B cell (primary cell): ENCODE measurements at regions not wholly inside any gene's neighbourhood (a gene's known extent, or its start where the extent isn't known, plus 50 kb on each side); places are given as distances from the start of the nearest gene placed in this dataset.

ENCODE experiments used
- ATAC-seq: fragments of 200-7000 bp; cut with Tn5 transposase; one replicate; pipeline ENCODE4 v1.10.0; 2021; ENCODE audit warnings: low read depth, mild to moderate bottlenecking, moderate number of reproducible peaks, moderate library complexity
- CTCF ChIA-PET: fragments of 350-600 bp; sonication (Branson Sonifier 250); formaldehyde crosslinking; loops from one replicate; lab custom pipeline; 2021; ENCODE audit warnings: antibody characterized with exemption, inconsistent platforms; lab: Charles Lee
- POLR2A ChIA-PET: fragments of 350-600 bp; sonication (Branson Sonifier 250); formaldehyde crosslinking; loops from one replicate; lab custom pipeline; 2021; ENCODE audit warnings: antibody characterized with exemption; lab: Charles Lee
- DNase-seq: peaks from one replicate; pipeline ENCODE4 v3.0.0; 2013
- H2AFZ ChIP-seq: 2 replicates; pipeline ENCODE4 v1.6.1; 2012; ENCODE audit warnings: mild to moderate bottlenecking, low read depth, low read length; ENCODE audit not compliant: insufficient read depth, poor library complexity, severe bottlenecking
- H3K27ac ChIP-seq, 2 donors: 1 replicate in 1 of 2; 2 replicates in 1 of 2; pipeline ENCODE4 v1.5.1; 2012 to 2013; ENCODE audit warnings: low read length in 2 of 2, mild to moderate bottlenecking in 2 of 2, moderate library complexity in 1 of 2
- H3K27me3 ChIP-seq, 4 experiments: fragments of 200-600 bp in 1 of 4; sonication (generic) in 1 of 4; replicated peaks in 1 of 4; 1 replicate in 2 of 4; 2 replicates in 2 of 4; pipeline versions ENCODE4 v1.6.1 to v1.7.0; 2013 to 2016; ENCODE audit warnings: low read length in 3 of 4, mild to moderate bottlenecking in 2 of 4, mixed read lengths in 1 of 4, moderate library complexity in 1 of 4; ENCODE audit not compliant: insufficient read depth in 4 of 4, control insufficient read depth in 3 of 4; ENCODE audit errors: control extremely low read depth in 1 of 4
- H3K36me3 ChIP-seq, 2 experiments: replicated peaks in 1 of 2; 1 replicate in 1 of 2; 2 replicates in 1 of 2; pipeline versions ENCODE4 v1.6.1 to v1.7.1; 2013; ENCODE audit warnings: low read length in 1 of 2; ENCODE audit not compliant: insufficient read depth in 2 of 2, control insufficient read depth in 1 of 2; ENCODE audit errors: control extremely low read depth in 1 of 2, extremely low read depth in 1 of 2
- H3K4me1 ChIP-seq, 2 donors: fragments of 200-600 bp in 1 of 2; sonication (generic) in 1 of 2; 1 replicate in 1 of 2; 2 replicates in 1 of 2; pipeline versions ENCODE4 v1.5.1 to v1.6.1; 2013 to 2017; ENCODE audit warnings: low read length in 2 of 2; ENCODE audit not compliant: control insufficient read depth in 2 of 2, insufficient read depth in 2 of 2
- H3K4me2 ChIP-seq: replicated peaks from 2 replicates; pipeline ENCODE3; 2012; ENCODE audit warnings: mild to moderate bottlenecking, low read depth, low read length; ENCODE audit not compliant: poor library complexity, severe bottlenecking
- H3K4me3 ChIP-seq, 5 experiments: fragments of 200-600 bp in 1 of 5; sonication (generic) in 1 of 5; 1 replicate in 3 of 5; 2 replicates in 2 of 5; pipeline versions ENCODE4 v1.5.1 to v1.7.0; 2011 to 2016; ENCODE audit warnings: low read length in 4 of 5, mild to moderate bottlenecking in 4 of 5, low read depth in 2 of 5, control low read depth in 1 of 5, moderate library complexity in 1 of 5; ENCODE audit not compliant: insufficient read depth in 1 of 5; ENCODE audit errors: control extremely low read depth in 1 of 5, extremely low read depth in 1 of 5
- H3K79me2 ChIP-seq: fragments of 200-600 bp; sonication (generic); one replicate; pipeline ENCODE4 v1.6.0; 2016; ENCODE audit warnings: low read length; ENCODE audit not compliant: control insufficient read depth, insufficient read depth
- H3K9ac ChIP-seq: fragments of 200-600 bp; sonication (generic); 2 replicates; pipeline ENCODE4 v1.6.1; 2017; ENCODE audit warnings: mild to moderate bottlenecking, low read length, moderate library complexity
- H3K9me3 ChIP-seq, 3 donors: one replicate each; pipeline versions ENCODE4 v1.6.1 to v1.7.1; 2013; ENCODE audit warnings: low read length in 2 of 3; ENCODE audit not compliant: control insufficient read depth in 2 of 3, insufficient read depth in 1 of 3; ENCODE audit errors: control extremely low read depth in 1 of 3
- H4K20me1 ChIP-seq: 2 replicates; pipeline ENCODE4 v1.6.0; 2012; ENCODE audit warnings: mild to moderate bottlenecking, low read length; ENCODE audit not compliant: insufficient read depth, control insufficient read depth, poor library complexity, severe bottlenecking
- H3K27ac Mint-ChIP-seq: one replicate; pipeline ENCODE4 v1.8.0; 2021; ENCODE audit warnings: mixed read lengths
- H3K27me3 Mint-ChIP-seq: one replicate; pipeline ENCODE4 v1.8.0; 2021; ENCODE audit warnings: mixed read lengths
- H3K4me1 Mint-ChIP-seq: one replicate; pipeline ENCODE4 v1.8.0; 2021; ENCODE audit warnings: mixed read lengths
- H3K4me3 Mint-ChIP-seq: one replicate; pipeline ENCODE4 v1.8.0; 2021; ENCODE audit warnings: mixed read lengths
- H3K9me3 Mint-ChIP-seq: one replicate; pipeline ENCODE4 v1.8.0; 2022; ENCODE audit warnings: mixed read lengths; ENCODE audit not compliant: insufficient read depth
- CTCF ChIP-seq: fragments of 200-600 bp; IDR thresholded peaks from one replicate; pipeline ENCODE4 v1.8.0; 2022; ENCODE audit warnings: antibody characterized with exemption, mild to moderate bottlenecking
- EZH2 ChIP-seq: IDR thresholded peaks from 2 replicates; pipeline ENCODE4 v1.6.1; 2012; ENCODE audit warnings: borderline replicate concordance, low read depth, mild to moderate bottlenecking, moderate library complexity, low read length; ENCODE audit not compliant: insufficient read depth, poor library complexity, severe bottlenecking
- WGBS: methylation state at CpG from one replicate; pipeline ENCODE4 v1.1.5; 2013; ENCODE audit warnings: missing lambda C conversion rate; ENCODE audit not compliant: insufficient coverage; 5-methylcytosine and 5-hydroxymethylcytosine counted together
- intact Hi-C: fragments of 100-400 bp; cut with micrococcal nuclease; formaldehyde crosslinking; loops from one replicate; pipeline ENCODE4 v1.10.0; 2022

- no peaks in the 10 kb centered on the region for H3K4me1 ChIP-seq
- H3K36me3 ChIP-seq = no peaks in the 10 kb centered on the region
- no peak for TF ChIP-seq CTCF
- no peak for TF ChIP-seq EZH2
- peaks cover 0 to 4% (median 0%) of the 10 kb centered on the region in 3 donors for H3K9me3 ChIP-seq
- POLR2A ChIA-PET = no interaction called here
- no peak overlapping the region for H3K27ac ChIP-seq
- H3K4me3 Mint-ChIP-seq = no peak overlapping the region
- no peak overlapping the region for H3K27ac Mint-ChIP-seq
- no peaks in the 10 kb centered on the region for H3K27me3 ChIP-seq
- 92% methylated on average over 8 of the region's 10 CpGs for WGBS
- H4K20me1 ChIP-seq = no peaks in the 10 kb centered on the region
- H3K79me2 ChIP-seq = no peaks in the 10 kb centered on the region
- no peak overlapping the region for H3K9ac ChIP-seq
- ATAC-seq (no peak), DNase-seq (no peak)
- H2AFZ ChIP-seq = no peak overlapping the region
- H3K9me3 Mint-ChIP-seq = peaks cover 2% of the 10 kb centered on the region
- no peaks in the 10 kb centered on the region for H3K4me1 Mint-ChIP-seq
- H3K4me3 ChIP-seq = no peak overlapping the region
- CTCF ChIA-PET = no interaction called here
- no peaks in the 10 kb centered on the region for H3K27me3 Mint-ChIP-seq
- intact Hi-C loops = no loop called here
- H3K4me2 ChIP-seq = no peak overlapping the region
Observed at GRCh38 chr18:37844209-37844970, 278.8 kb upstream of the CELF4 start.

- Histone ChIP-seq H3K9me3 (no peaks in the 10 kb centered on the region), H3K27me3 (no peaks in the 10 kb centered on the region), H3K79me2 (no peaks in the 10 kb centered on the region), H3K4me1 (no peaks in the 10 kb centered on the region), H3K9ac (no peak overlapping the region), H3K4me2 (no peak overlapping the region), H3K27ac (no peak overlapping the region), H3K36me3 (no peaks in the 10 kb centered on the region), H3K4me3 (no peak overlapping the region), H4K20me1 (no peaks in the 10 kb centered on the region), H2AFZ (no peak overlapping the region)
- H3K27ac Mint-ChIP-seq = no peak overlapping the region
- H3K9me3 Mint-ChIP-seq = no peaks in the 10 kb centered on the region
- POLR2A ChIA-PET = no interaction called here
- WGBS = no CpG with 5 or more reads among the region's 3 CpGs
- CTCF ChIA-PET = no interaction called here
- no peak for TF ChIP-seq CTCF
- no peak for TF ChIP-seq EZH2
- H3K4me1 Mint-ChIP-seq = no peaks in the 10 kb centered on the region
- DNase-seq (no peak), ATAC-seq (no peak)
- H3K27me3 Mint-ChIP-seq = no peaks in the 10 kb centered on the region
- no peak overlapping the region for H3K4me3 Mint-ChIP-seq
- intact Hi-C loops = no loop called here
Observed at GRCh38 chr18:37838083-37838482, 272.5 kb upstream of the CELF4 start.
